GM06990 (cell line): ENCODE measurements at regions not wholly inside any gene's neighbourhood (a gene's known extent, or its start where the extent isn't known, plus 50 kb on each side); places are given as distances from the start of the nearest gene placed in this dataset.

Experiments
- DNase-seq: peaks from one replicate; pipeline ENCODE4 v3.0.0-alpha.2; 2011; ENCODE audit not compliant: insufficient read length; ENCODE audit errors: extremely low read depth
- H3K27me3 ChIP-seq: replicated peaks from 2 replicates; pipeline ENCODE4 v1.6.0; 2011; ENCODE audit warnings: low read length; ENCODE audit not compliant: control insufficient read depth, insufficient read depth
- H3K36me3 ChIP-seq: 2 replicates; pipeline ENCODE4 v1.5.1; 2011; ENCODE audit warnings: low read length; ENCODE audit not compliant: control insufficient read depth, insufficient read depth
- H3K4me3 ChIP-seq: replicated peaks from 2 replicates; pipeline ENCODE4 v1.5.1; 2011; ENCODE audit warnings: low read depth, mild to moderate bottlenecking, control low read depth, low read length
- TF ChIP-seq, protein P1 (sequence below): IDR thresholded peaks from 2 replicates; pipeline ENCODE4 v1.5.1; 2011; ENCODE audit warnings: low read length, control low read depth, mild to moderate bottlenecking, inconsistent platforms; ENCODE audit not compliant: insufficient read depth, poor library complexity, severe bottlenecking

DNA sequence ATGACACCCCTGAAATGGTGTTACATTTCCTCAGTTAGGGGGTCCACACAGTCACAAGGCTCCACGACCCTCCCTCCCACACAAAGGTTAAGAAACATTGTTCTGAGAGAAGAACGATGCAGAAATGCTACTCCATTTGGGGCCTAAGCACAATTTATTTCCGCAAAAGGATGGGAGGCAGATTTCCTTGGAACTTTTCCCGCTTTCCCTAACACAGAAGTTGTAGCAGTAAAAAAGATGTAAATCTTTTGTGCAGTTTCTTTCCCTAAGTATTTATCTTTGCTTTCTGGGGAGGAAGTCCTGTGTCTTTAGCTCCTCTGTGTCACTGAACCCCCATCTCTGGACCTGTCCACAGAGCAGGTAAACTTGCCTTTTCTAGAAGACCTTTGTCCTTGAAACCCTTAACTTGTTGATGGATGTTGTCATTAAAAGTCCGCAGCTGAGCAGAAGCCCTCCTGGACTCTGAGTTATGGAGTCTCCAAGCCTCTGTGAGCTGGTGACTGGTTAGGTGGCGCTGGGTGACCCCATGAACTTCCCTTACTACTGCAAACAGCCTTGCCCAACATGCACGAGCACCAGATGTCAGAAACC is 67.2 kb upstream of the SHISA3 start:
- TF ChIP-seq, protein P1, sequence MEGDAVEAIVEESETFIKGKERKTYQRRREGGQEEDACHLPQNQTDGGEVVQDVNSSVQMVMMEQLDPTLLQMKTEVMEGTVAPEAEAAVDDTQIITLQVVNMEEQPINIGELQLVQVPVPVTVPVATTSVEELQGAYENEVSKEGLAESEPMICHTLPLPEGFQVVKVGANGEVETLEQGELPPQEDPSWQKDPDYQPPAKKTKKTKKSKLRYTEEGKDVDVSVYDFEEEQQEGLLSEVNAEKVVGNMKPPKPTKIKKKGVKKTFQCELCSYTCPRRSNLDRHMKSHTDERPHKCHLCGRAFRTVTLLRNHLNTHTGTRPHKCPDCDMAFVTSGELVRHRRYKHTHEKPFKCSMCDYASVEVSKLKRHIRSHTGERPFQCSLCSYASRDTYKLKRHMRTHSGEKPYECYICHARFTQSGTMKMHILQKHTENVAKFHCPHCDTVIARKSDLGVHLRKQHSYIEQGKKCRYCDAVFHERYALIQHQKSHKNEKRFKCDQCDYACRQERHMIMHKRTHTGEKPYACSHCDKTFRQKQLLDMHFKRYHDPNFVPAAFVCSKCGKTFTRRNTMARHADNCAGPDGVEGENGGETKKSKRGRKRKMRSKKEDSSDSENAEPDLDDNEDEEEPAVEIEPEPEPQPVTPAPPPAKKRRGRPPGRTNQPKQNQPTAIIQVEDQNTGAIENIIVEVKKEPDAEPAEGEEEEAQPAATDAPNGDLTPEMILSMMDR = no peak
- Histone ChIP-seq H3K4me3 (no peak overlapping the region), H3K27me3 (no peaks in the 10 kb centered on the region), H3K36me3 (no peaks in the 10 kb centered on the region)
- DNase-seq = no peak

GRCh38 chr4:42331040-42331439 is 66.2 kb upstream of the SHISA3 start:
- no peak for DNase-seq
- Histone ChIP-seq H3K36me3 (no peaks in the 10 kb centered on the region), H3K4me3 (no peak overlapping the region), H3K27me3 (no peaks in the 10 kb centered on the region)
- TF ChIP-seq, protein P1 = no peak

- H3K27me3 ChIP-seq = no peaks in the 10 kb centered on the region
- H3K36me3 ChIP-seq = no peaks in the 10 kb centered on the region
- no peak overlapping the region for H3K4me3 ChIP-seq
- peak; percentile 65 for DNase-seq
- TF ChIP-seq, protein P1 = no peak
Observed at GRCh38 chr4:42331914-42332368, 65.3 kb upstream of the SHISA3 start.

- DNase-seq = no peak
- Histone ChIP-seq H3K4me3 (no peak overlapping the region), H3K36me3 (no peaks in the 10 kb centered on the region), H3K27me3 (no peaks in the 10 kb centered on the region)
- TF ChIP-seq, protein P1 = no peak
Observed at GRCh38 chr4:42339935-42340406, 57.3 kb upstream of the SHISA3 start.

DNA sequence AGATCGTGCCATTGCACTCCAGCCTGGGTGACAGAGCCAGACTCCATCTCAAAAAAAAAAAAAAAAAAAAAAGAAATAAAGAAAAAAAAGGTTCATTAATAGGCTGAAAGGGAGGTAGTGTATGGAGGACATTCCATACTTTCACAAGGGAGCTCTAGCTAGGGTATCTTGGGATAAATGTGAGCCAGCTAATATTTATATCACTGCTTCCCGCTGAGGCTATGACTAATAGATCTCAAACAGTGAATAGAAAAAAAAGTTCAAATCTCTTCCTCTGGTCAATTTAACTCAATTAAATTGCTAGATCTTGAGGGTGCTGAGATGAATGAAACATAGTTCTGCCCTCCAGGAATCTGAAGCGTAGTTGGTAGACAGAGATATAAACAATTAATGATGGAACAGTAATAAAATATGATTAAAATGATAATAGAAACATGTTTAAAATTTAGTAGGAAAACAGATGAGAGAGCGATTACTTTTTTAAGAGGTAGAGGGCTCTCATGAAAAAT is 55.7 kb upstream of the SHISA3 start:
- Histone ChIP-seq H3K27me3 (no peaks in the 10 kb centered on the region), H3K36me3 (no peaks in the 10 kb centered on the region), H3K4me3 (no peak overlapping the region)
- no peak for DNase-seq
- TF ChIP-seq, protein P1 = no peak
